T-helper 1 cell (primary cell): ENCODE measurements at regions not wholly inside any gene's neighbourhood (a gene's known extent, or its start where the extent isn't known, plus 50 kb on each side); places are given as distances from the start of the nearest gene placed in this dataset.
"Not testable (repeated sequence)": the region's sequence is repeated elsewhere in the genome, so short reads cannot be mapped to it uniquely, and the experiment has no call there.

Experiments
- DNase-seq, 5 donors: peaks; one replicate each; pipeline ENCODE4 v3.0.0-alpha.2; 2012 to 2020

- DNase-seq = no peak
Measured at GRCh38 chr18:76634564-76634963, 139.5 kb upstream of the ZNF516 start.

GRCh38 chr18:76633588-76634269, 138.7 kb upstream of the ZNF516 start:
- no peak for DNase-seq

GRCh38 chr18:76627444-76627843, 132.4 kb upstream of the ZNF516 start:
- no peak for DNase-seq

- DNase-seq = no peak
Measured at GRCh38 chr18:76626991-76627390, 131.9 kb upstream of the ZNF516 start.

GRCh38 chr18:76622651-76623050, 127.6 kb upstream of the ZNF516 start:
- DNase-seq = no peak

- DNase-seq = no peak
Measured at GRCh38 chr18:76621782-76622495, 126.9 kb upstream of the ZNF516 start.

- no peak for DNase-seq
Measured at GRCh38 chr18:76621226-76621625, 126.2 kb upstream of the ZNF516 start.

- peak in 1 of 5 donors; percentile 25 for DNase-seq
Measured at GRCh38 chr18:76620321-76621170, 125.5 kb upstream of the ZNF516 start.

- DNase-seq = no peak
Measured at GRCh38 chr18:76619621-76620315, 124.7 kb upstream of the ZNF516 start.

- no peak for DNase-seq
Measured at GRCh38 chr18:76619261-76619620, 124.2 kb upstream of the ZNF516 start.

GRCh38 chr18:76618721-76619120, 123.7 kb upstream of the ZNF516 start:
- DNase-seq = no peak

- DNase-seq = no peak
Measured at GRCh38 chr18:76616373-76616772, 121.3 kb upstream of the ZNF516 start.

- no peak for DNase-seq
Measured at GRCh38 chr18:76615065-76615733, 120.2 kb upstream of the ZNF516 start.

- DNase-seq = no peak
Measured at GRCh38 chr18:76613755-76614120, 118.7 kb upstream of the ZNF516 start.

- no peak for DNase-seq
Measured at GRCh38 chr18:76613053-76613754, 118.2 kb upstream of the ZNF516 start.

- DNase-seq = not testable (repeated sequence)
Measured at GRCh38 chr18:76611750-76612045, 116.7 kb upstream of the ZNF516 start.

GRCh38 chr18:76610933-76611749, 116.1 kb upstream of the ZNF516 start:
- no peak for DNase-seq

GRCh38 chr18:76610012-76610411, 115.0 kb upstream of the ZNF516 start:
- DNase-seq = no peak

GRCh38 chr18:76605341-76605929, 110.4 kb upstream of the ZNF516 start:
- no peak for DNase-seq

GRCh38 chr18:76604935-76605240, 109.8 kb upstream of the ZNF516 start:
- DNase-seq = no peak
